GM19035 (cell line): ENCODE measurements at regions not wholly inside any gene's neighbourhood (a gene's known extent, or its start where the extent isn't known, plus 50 kb on each side); places are given as distances from the start of the nearest gene placed in this dataset.
A peak's percentile ranks its signal among the peaks of the same experiment; 100 is the strongest.
"Not testable (repeated sequence)": the region's sequence is repeated elsewhere in the genome, so short reads cannot be mapped to it uniquely, and the experiment has no call there.

Experiments used
- ATAC-seq: cut with Tn5 transposase; IDR thresholded peaks from one replicate; pipeline ENCODE4 v1.9.1; 2021; ENCODE audit not compliant: unreplicated experiment

DNA sequence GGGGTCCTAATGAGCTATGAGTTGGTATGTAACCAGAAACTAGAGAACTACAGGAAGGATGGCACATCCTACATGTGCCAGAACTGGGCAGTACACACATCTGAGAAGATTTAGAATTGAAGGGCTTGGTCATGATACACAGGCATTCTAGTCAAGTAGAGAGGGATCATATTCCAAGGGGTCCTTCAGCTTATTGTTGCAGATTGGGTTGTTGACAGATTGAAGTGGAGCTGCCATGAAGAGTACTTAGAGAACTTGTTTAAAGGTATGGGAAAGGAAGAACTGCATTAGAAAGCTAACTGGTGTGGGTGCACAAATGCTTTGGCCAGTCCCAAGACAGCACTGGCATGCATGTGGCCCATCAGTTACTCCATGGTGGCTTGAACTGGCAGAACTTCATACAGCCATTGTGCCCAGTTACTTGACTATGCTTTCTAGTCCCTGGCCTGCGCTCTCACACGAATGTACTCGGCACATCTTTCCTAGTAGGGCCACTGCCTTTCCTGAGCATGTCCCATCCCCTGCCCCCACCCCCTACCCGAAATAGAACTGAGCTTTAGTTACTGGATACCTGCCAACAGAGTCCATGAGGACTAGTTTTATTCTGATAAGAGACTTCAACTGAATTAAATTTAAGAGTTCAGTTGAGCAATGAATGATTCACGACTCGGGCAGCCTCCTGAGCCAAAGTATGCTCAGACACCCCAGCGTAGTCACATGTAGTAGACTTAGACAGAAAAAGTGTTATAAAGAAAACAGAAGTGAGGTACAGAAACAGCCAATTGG is 64.0 kb downstream of the CCNG2 start:
- ATAC-seq: no peak

DNA sequence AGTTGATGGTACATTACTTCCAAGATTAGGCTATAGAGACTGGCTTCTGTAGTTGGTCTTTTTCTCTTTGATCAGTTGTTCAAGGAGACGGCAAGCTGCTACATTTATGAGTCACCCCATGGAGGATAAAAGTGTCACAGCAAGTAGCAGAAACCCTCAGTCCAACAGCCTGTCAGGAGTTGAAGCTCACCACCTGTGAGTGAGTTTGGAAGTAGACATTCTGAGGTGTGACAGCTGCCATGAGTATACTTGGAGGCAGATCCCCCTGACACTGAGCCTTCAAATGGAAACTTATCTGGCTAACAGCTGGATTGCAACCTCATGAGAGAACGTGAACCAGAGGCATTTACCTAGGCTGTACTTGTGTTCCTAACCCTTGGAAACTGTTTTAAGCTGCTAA is 68.0 kb downstream of the CCNG2 start:
- no peak for ATAC-seq

DNA sequence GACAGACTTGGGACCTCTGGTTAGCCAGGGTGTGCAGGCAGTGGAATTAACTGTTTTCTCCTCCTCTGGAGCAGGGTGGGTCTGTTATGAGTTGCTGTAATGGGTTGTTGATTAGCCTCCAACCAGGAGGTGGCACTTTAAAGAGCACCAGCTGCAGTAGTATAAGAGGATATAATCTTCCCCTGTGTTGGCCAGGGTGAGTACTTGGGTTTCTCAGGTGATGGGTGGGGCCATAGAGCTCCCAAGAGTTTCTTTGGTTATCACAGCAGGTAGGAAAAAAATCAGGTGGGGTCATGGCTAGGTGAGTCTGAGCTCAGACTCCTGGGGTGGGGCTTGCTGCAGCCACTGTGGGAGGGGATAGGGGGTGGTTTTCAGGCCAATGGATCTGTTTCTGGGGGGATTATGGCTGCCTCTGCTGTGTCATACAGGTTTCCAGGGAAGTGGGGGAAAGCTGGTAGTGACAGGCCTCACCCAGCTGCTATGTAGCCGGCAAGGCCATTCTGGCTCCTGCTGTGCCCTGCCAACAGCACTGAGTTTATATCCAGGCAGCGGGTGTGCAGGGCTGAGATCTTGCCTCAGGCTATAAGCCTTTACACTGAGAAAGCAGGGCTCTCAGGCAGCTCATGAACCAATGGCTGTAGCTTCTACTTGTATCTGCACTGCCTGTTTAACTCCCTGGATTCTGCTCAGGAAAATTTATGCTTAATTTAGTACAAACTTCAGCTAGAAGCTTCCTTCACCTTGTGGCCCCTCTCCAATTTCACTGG is 70.1 kb downstream of the CCNG2 start:
- ATAC-seq: no peak

DNA sequence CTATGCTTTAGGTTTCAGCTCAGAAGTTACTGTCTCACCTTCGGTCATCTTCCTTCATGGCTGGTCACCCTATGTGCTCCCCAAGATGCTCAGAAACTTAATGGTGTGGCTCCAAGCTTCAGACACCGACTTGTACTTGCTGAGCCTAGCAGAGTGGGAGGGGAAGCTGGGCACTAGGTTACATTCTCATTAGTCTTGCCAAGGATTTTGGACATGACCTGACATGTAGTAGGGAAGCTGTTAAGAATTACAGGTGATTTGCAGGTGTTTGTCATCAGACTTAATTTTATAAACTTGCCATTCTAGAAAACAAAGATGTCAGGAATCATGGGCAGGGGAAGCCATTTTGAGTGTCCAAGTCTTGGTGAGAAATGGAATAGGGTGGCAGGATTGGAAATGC is 72.4 kb downstream of the CCNG2 start:
- no peak for ATAC-seq

DNA sequence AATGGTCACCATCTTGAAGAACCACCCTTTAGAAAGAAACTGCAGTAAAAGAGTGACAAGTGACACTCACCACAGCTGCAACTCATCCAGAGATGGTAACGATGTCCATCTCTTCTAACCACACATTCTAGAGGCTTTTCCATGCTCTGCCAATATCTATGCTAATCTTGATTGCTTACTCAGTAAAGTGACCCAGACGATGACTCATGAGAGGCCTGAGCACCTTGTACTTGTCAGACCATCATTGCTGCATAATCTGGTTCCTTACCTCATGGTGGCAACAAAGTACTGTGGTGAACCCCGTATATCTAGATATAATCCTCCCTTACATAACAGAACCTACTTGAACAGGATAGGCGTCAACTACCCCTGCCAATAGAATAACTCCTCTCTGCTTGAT is 75.6 kb downstream of the CCNG2 start:
- ATAC-seq: no peak

DNA sequence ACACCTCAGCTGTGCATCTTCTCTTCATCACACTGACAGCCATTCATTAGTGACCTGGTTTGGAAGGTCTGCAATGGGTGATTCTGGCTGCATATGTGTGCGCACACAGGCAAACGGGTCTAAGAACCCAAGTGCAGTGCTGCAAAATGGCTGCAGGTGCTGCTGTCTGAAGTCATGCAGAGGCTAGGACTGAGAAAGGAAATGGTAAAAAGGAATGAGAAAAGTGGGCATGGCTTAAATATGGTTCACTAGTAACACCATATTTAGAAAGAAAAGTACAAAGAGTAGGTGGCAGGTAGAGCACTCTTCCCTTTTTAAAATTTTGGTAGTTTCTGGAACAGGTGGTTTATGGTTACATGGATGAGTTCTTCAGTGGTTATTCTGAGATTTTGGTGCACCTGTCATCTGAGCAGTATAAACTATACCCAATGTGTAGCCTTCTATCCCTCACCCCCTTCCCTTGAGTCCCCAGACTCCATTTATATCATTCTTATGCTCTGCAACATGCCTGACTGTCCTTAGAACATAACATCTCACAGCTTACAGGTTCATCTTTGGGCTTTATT is 78.4 kb downstream of the CCNG2 start:
- ATAC-seq: peak; percentile 52

DNA sequence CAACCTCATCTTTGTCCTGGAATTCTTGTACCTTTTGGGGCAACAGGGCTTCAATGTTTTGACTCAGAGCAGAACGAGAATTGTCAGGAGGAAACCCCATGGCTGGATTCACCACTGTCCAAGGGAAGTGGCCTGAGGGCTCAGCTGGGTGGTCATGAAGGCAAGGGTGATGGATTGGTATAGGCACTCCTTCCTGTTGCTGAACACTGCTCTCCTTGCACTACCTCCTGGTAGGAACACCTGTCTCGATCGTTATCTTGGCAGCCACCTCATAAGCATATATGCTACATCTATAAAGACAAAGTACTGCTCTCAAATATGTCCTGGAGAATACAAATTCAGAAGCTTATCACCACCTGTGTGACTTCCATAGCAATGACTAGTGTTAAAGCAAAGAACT is 79.8 kb downstream of the CCNG2 start:
- ATAC-seq: no peak

DNA sequence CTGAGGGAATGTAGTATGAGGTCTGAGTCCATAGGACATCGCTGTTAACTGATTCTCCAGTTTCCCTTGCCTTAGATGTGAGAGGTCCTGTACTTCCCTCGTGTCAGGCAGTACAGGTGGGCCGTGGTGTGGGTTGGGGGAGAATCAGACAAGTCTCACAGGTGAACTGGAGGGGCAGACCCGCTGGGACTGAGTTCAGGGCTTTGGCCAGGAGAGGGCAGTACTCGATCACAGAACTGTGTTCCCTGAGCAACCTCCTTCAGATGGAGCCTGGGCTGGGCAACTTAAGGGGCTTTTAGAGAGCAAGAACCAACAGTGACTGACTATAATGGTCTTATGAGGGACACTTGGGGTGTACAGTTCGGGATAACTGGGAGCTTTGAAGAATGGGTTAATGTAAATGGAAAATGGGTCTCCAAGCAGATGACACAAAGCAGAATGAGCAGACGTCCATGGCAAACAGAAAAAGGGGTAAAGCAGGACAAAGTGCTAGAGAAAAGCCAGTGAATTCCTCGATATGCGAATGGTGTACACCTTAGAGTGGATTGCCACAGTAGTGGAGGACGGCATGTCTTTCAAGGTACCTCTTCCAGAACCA is 83.6 kb downstream of the CCNG2 start:
- no peak for ATAC-seq

DNA sequence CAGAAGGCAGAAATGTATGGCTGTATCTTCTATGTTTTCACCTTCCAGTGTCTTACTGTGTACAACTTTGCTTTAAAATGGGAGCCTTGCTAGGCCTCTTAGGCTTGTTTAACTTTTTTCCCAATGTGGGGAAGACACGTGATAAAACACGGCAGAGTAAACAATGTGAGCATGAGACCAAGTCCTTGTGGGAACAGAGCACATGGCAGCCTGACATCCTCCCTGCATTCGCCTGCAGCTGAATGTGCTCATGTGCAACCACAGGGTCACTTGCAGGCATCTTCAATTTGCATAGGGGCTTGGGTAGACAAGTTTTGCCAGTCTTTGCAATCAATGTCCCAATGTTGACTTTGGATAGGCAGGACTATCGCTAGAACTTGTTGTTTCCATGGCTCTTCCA is 91.8 kb downstream of the CCNG2 start:
- ATAC-seq: no peak

DNA sequence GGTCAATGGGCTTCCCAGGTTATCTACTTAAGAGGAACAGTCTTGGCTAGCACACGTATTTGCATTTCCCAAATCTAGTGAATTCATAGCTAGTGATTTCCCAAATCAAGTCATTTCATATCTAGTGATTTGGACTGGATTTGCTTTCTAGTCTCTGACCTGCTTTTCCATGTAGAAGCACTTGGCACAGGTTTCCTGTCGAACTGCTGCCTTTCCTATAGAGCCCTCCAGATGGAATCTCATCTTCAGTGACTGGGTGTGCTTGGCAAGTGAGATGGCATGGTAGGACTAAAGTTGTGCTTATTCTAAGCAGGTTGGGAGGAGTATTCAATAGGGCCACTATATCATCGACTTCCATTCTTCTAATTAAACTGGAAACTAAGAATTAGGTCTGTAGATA is 94.7 kb downstream of the CCNG2 start:
- ATAC-seq: no peak

DNA sequence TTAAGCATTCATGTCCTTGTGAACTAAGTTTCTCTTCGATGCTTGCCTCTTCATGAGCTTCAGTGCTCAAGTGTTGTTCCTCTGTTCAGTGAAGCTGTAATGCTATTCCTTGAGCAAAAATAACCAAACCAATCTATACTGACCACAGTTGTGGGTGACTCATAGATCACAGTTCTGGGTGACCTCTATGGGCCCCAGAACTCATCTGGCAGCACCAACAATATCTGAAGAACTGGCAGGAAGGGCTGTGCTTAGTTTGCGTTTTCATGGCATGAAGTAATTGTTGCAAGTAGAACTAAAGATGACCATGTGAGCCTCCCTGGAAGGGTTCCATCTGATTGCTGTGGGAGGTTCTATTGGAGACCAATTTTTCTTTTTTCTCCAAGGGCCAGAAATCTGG is 106.2 kb downstream of the CCNG2 start:
- ATAC-seq: no peak

DNA sequence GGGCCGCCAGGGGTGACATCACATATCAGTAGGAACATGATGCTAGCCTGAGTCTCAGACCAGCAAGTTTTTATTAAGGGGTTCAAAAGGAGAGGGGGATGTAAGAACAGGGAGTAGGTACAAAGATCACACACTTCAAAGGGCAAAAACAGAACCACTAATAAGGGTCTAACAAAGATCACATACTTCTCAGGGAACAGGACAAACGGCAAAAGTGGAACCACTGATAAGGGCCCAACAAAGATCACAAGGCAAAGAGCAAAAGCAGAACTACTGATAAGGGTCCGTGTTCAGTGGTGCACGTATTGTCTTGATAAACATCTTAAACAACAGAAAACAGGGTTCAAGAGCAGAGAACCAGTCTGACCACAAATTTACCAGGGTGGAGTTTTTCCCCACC is 107.0 kb downstream of the CCNG2 start:
- ATAC-seq: not testable (repeated sequence)

DNA sequence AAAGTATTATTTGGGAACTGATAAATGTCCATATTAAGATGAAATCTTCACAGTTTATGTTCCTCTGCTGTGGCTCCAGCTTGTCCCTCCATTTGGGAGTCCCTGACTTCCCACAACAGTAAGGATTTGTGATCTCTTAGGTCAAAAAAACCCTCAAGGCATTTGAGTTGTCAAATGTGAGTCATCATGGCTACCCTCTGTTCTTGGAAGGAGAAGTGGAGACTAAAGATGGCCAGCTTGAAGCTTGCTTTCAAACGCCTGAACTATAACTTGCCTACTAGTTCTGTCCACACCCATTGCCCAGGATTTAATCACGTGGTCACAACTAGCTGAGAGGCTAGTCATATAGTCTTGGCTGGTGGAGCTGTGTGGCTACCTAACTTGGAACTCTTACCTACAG is 107.8 kb downstream of the CCNG2 start:
- ATAC-seq: no peak

DNA sequence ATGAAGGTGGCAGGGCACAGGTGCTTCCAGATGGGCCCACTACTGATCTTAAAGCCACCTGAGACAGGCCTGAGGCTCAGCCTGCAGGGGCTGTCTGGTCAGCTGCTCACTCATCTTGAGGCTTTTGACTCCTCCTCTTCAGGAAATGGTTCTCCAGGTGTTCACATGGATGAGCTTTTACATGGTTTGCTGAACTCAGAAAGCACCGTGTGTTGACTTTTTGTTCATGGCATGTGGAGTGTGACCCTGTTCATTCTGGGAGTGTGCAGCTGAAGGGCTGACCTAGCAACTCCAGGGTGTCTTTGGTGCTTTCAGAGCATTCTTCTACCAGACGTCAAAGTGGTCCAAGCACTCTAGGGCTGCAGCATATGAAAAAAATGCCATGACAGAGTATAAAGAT is 111.1 kb downstream of the CCNG2 start:
- ATAC-seq: no peak

DNA sequence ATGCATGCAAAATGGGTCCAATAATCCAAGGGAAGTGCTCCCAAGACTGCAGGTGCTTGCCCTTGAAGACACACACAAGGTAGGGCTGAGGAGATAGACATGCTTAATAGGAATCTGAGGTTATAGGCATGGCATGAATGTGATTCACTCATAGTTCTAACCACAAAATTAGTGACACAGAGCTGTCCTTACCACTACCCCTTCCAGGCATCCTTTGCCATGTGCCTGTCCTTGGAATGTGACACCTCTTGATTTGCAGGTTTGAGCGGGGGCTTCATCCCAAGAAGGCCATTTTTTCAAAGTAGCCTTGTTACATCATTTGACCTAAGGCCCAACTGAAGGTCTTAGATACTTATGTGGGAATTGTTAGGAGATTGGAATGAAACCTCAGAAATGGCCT is 112.5 kb downstream of the CCNG2 start:
- ATAC-seq: no peak

DNA sequence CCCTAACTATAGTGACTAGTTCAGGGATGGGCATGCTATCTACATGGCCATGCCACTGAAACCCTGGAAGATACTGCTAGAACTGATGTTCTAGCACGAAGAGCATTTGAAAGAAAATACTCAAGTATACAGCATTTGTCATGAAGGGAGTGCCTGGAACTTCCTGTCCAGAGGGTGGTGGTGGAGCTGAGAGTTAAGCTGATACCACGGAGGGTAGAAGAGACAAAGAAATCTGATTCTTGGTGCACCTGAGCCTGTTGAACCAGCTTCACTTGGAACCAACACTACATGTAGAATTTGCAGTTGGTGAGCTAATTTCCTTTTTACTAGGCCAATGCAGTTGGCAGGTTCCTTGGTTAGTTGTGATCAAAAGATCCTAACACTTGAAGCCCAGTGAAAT is 116.4 kb downstream of the CCNG2 start:
- no peak for ATAC-seq

DNA sequence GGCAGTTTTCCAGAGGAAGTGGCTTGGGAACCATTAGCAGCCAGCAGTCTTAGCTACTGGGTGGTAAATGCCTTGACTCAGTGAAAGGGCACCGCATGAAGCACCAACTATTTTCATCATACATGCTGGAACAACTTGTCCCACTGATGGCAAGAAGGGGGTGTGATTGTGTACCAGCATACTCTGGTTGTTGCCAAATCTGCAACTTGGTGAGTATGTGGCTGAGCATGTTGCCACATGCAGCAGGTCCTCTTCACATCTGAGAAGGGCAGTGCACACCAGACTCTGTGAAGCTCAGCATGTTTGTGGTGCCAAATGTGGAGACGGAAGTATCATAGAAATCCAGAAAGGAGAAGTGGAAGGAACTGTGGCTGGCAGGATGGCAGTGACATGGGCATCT is 122.1 kb downstream of the CCNG2 start:
- ATAC-seq: not testable (repeated sequence)

DNA sequence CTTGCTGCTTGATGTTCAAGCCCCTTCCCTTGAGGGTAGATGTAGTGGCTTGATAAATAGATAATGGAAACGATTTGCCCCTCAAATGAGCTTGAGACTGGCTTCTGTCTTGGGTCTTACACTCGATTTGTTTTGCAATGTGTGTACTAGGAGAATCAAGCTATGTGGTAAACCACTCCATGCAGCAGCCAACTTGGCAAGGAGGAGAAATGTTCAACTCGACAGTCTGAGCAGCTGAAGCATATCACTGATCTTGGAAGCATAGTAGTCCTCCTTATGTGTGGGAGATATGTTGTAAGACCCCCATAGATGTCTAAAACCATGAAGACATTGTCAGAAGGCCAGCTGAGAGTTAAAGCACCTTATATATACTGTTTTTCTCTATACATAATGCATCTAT is 125.3 kb downstream of the CCNG2 start:
- ATAC-seq: no peak

DNA sequence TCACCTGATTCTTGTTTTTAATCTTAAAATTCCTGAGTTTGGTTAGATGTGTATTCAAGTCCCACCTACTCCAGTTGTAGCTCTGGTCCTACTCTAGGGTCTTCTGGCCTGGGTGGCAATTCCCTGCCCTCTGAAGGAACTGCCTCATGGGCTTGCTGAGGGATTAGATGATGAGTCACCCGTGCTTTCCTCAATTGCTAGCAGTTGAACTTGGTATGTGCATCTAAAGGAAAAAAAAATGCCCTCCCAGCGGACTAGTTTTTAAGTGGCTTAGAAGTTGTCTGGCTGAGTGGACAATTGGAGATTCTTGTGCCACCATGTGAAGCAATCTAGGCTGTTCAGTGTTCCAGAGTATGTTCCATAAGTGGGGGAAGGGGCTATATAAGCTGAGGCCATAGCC is 127.0 kb downstream of the CCNG2 start:
- ATAC-seq: no peak

DNA sequence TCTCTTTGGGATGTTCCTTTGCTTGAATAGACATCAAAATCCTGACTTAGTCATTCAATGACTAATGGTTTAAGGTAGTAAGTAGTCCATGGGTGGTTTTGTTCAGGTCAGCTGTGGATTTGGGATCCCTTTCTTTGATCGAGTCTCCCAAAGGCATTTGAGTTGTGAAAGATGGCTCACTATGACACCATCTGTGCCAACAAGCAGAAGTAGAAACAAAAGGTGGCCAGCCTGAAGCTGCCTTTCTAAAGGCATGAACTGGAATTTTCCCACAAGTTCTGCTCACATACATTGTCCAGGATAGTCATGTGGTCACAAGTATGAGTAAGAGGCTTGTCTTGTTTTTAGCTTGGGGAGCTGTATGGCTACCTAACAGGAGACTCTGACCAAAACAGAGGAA is 129.9 kb downstream of the CCNG2 start:
- ATAC-seq: no peak

DNA sequence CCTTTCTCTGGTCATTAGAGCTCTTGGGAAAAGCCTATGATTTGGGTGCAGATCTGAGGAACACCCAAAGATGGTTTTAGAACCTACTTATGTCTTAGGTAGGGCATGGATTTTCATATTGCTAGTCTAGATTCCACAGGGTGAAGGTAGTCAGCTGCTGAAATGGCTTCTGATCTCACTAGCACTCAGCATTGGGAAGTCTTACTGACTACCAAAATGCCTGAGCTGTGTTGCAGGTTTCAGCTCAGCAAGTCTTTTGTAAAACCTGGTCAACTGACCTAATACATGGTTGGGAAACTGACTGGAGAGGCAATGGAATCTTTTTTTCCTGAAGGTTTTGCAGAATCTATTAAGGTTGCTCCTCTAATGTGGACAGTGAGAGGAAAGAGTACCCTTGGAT is 136.4 kb downstream of the CCNG2 start:
- ATAC-seq: no peak

DNA sequence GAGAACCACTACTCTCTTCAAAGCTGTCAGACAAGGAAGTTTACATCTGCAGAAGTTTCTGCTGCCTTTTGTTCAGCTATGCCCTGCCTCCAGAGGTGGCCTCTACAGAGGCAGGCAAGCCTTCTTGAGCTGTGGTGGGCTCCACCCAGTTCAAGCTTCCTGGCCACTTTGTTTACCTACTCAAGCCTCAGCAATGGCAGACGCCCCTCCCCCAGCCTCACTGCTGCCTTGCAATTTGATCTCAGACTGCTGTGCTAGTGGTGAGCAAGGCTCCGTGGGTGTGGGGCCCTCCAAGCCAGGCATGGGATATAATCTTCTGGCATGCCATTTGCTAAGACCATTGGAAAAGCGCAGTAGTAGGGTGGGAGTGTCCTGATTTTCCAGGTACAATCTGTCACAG is 144.0 kb downstream of the CCNG2 start:
- not testable (repeated sequence) for ATAC-seq
